DMS79 (cell line): ENCODE measurements at regions not wholly inside any gene's neighbourhood (a gene's known extent, or its start where the extent isn't known, plus 50 kb on each side); places are given as distances from the start of the nearest gene placed in this dataset.
"Not testable (repeated sequence)": the region's sequence is repeated elsewhere in the genome, so short reads cannot be mapped to it uniquely, and the experiment has no call there.

Source experiments
- DNase-seq: peaks from one replicate; lab custom pipeline; 2025; lab: John Stamatoyannopoulos, UW

DNA sequence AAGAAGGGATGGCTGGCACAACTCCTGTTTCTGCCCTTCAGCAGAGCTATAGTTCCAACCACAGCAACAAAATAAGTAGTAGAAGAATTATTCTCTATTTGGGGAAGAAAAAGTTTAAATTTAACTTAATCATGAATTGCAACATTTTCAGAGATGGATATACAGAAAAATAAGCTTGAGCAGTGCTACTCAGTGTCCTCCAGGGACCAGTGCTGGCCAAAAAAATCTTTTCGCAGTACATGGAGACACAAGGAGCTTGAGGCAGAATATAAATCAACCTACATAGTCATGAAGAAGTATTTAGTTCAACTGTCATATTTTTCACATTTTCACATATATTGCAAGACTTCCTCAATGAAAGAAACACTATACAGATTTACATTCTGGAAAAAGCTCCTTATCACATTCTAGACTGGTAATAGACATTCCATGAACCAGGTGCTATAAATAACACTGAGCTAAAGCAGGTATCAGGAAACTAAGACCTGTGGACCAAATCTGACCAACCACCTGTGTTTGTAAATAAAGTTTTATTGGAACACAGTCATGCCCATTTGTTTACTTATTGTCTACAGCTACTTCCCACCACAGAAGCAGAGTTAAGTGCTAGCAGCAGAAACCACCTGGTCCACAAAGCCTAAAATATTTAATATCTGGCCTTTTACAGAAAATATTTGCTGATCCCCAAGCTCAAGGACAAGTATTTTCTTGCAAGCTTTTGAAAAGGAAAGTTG, 101.9 kb downstream of the RGS21 start:
- no peak for DNase-seq

- no peak for DNase-seq
Observed at GRCh38 chr1:192430644-192431043, 113.9 kb downstream of the RGS21 start.

- DNase-seq = no peak
Observed at GRCh38 chr1:192435704-192436103, 118.9 kb downstream of the RGS21 start.

DNA sequence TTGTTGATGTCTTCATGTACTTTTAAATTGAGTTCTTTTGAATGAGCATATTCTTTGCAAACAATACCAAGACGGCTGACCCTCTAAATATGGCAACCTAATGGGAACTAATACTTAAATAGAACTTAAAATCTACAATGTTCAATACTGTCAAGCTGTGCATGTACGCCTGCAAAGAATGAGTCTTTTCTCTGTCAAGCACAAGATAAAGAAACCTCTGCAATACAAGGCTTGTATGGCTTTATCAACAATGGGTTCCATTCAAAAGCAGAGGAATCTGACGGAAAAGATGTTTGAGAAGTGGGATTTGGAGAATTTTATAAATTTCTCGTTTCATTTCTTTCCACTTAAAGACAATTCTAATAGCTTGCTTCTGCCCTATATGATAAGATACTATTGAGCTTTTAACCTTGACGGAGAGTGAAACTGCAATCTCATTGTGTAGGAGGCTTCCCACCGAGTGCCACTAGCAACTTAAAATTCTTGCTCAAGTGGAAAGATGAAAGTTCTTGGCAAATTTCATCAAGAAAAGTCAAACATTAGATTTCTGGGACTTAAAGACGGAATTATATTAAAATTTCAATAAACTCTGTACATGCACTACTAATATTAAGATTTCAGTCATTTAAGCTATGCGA, 119.8 kb downstream of the RGS21 start:
- DNase-seq = no peak

GRCh38 chr1:192438737-192439136, 121.9 kb downstream of the RGS21 start:
- DNase-seq = no peak

- DNase-seq = no peak
Observed at GRCh38 chr1:192439373-192440025, 122.7 kb downstream of the RGS21 start.

DNA sequence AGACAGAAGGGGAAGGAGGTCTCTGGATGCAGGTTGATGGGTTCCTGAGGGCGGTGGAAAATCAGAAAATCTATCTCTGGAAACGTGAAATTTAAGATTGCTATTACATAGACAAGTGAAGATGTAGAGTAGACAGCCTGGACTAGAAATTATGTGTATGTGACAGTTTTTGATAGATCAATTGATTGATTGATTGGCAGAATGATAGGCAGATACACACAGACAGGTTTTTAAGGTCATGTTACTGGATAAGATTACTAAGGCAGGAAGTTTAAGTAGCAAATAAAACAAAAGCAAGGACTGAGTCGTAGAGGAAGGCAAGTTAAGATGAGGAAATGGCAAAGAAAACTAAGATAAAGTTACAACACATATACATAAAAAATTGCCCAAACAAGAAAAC, 124.7 kb downstream of the RGS21 start:
- no peak for DNase-seq

GRCh38 chr1:192442736-192443135, 125.9 kb downstream of the RGS21 start:
- DNase-seq = no peak

GRCh38 chr1:192443616-192444015, 126.8 kb downstream of the RGS21 start:
- no peak for DNase-seq

DNA sequence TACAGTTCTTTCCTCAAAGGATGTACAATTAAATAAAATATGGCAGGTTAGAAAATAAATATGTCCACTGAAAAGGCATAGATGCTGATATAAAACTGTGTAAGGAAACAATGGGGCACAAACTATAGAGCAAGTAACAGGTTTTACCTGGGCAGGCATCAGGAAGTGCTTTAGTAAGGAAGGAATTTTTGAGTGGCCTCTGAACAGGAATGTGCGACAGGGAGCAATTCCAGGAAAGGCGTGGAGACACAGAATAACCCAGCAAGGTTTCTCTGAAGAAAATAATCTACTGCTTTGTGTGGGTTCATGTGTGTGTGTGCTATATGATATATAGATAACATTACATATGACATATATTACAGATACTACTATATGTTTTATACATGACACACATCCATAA, 128.4 kb downstream of the RGS21 start:
- no peak for DNase-seq

DNA sequence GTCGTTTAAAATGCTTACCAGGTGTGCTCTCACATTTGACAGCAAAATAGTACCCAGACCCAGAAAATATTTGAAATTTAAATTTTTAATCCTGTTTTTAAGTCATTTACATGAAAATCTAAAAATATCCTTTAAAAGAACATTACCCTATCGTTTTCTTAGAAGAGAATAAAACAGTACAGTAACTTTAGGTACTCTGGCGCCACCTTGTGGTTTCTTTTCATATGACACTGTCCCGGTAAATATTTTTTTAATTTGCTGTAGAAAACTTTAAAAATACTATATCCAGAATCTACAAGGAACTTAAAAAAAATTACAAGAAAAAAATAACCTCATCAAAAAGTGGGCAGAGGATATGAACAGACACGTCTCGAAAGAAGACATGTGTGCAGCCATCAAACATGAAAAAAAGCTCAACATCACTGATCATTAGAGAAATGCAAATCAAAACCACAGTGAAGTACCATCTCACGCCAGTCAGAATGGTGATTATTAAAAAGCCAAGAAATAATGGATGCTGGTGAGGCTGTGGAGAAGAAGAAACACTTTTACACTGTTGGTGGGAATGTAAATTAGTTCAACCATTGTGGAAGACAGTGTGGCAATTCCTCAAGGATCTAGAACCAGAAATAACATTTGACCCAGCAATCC, 129.2 kb downstream of the RGS21 start:
- DNase-seq = no peak

DNA sequence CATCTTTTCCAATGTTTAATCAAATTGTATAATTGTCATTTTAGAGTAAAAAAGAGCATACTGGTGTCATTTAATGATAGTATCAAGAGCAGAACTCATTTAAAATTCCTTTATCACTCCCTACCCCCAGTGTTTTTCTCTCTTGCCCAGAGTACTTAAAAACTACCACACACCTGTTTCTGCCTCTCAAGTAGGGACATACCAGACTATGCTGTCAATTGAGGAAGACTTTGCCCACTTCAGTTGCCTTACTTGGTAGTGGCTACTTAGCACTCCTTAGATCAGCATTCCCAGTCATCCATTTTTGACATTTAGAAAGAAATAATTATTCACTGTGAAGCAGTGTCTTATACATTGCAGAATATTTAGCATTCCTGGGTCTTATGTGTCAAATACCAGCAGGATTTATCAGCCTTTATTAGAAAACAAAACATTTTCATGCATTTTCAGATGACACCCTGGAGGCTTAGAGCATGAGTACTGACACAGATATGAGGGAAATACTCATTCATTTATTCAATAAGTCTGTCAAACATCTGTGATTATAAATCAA, 127.5 kb upstream of the RGS1 start:
- no peak for DNase-seq

DNA sequence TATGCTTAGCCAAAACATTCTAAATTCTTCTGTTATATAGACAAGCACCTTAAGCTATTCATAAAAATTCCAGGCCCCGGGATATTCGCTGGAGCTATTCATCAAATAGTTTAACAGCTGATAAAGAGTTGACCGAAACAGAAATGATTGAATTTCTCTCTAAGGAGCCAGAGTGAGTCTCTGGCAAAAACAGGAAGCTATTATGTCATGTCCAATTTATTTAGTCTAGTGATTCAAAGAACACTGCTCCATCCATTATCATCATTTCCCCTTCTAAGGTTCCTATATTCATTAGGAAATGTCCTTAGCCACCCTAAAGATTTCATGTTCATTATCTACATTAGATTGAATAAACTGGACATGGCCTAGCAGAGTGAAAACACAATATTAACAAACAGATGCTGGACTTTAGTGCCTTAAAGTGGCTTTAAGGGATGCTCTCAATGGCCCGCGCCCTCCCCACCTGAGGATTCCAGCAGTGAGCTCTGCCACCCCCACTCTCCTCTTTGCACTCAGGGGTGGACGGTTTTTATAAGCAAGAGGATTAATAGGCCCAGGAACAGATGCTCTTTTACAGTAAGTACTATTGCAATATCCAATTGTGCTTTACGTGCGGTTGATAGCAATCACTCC, 122.1 kb upstream of the RGS1 start:
- DNase-seq = no peak

- no peak for DNase-seq
Observed at GRCh38 chr1:192459467-192459866, 116.1 kb upstream of the RGS1 start.

DNA sequence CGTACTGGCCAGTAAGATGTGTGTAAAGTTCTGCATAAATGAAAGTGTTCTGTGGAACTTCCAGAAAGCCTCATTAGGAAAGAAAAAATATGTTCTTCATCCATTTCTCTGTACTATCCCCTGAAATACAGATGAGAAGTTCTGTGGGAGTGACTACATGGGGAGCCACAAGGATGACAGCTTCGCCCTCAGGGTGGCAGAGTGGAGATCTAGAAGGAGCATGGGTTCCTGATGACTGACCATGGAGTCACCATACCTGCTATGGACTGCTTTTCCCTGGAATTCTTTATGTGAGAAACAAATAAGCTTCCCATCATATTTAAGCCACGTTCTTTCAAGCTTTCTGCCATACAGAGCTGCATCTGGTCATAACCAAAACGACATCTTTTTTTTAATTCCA, 113.9 kb upstream of the RGS1 start:
- DNase-seq = no peak

DNA sequence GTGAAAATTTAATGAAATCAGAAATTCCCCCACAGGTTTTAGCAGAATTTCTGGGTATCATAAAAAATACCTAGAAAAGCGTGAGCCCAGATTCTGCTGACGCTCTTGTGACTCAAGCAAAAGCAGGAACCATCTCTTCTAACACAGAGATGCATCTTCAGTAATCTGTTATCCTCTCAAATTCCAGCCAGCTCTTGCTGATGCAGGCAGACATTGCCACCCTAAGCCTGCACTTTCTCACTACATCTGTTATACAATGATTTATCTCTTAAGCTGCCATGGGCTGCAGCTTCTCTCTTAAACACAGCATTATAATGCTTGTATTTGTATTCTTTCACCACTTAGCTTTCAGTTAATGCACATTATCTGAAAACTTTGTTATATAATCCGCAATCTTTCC, 113.0 kb upstream of the RGS1 start:
- no peak for DNase-seq

GRCh38 chr1:192463661-192464060, 111.9 kb upstream of the RGS1 start:
- no peak for DNase-seq

GRCh38 chr1:192465221-192465620, 110.4 kb upstream of the RGS1 start:
- not testable (repeated sequence) for DNase-seq

DNA sequence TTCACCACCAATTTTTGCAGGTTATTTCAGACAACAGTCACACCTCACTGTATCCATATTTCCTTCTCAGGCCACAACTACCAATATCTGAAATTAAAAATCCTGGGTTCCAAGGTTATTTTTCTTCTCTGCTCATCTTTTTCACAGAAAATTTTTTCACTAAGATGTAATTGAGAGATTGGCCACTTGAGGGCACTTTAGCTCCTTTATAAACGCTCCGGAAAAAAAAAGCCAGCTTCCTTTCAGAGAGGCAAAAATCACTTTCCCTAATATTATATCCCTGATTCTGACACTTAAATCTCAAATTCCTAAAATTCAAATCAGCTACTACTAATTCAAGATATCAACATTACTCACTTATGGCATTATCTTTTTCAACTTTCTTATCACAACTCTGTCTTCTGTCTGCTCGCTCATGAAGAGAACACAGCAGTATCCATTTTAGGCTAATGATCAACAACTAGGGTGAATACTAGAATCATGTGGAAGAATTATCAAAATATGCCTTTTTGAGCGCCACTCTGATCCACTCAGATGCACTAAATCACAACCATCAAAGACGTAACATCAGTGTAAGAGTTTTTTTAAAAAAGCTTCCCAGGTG, 101.4 kb upstream of the RGS1 start:
- no peak for DNase-seq

GRCh38 chr1:192475329-192475728, 100.2 kb upstream of the RGS1 start:
- DNase-seq = no peak

GRCh38 chr1:192475970-192476369, 99.6 kb upstream of the RGS1 start:
- DNase-seq = no peak
